ENCODE measurements at regions not wholly inside any gene's neighbourhood (a gene's known extent, or its start where the extent isn't known, plus 50 kb on each side); places are given as distances from the start of the nearest gene placed in this dataset.

DNA sequence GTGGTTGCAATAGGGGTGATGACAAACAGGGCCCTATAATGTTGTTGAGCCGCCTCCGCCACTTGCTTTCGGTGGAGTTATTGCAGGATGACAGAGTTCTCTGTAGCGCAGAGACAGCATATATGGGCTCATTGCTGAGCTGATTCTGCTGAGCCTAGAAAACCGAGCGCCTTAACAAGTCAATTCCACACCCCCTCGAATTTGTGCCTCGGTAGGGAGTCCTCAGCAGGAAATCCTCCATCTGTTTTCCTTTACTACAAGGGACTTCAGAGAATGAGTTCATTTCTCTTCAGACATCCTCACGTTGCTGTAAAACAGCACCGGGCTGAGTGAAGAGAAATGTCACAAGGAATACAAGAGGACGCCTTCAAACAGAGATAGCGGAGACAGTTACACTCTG, 90.7 kb upstream of the KIAA1217 start:
- TF ChIP-seq, protein P1, sequence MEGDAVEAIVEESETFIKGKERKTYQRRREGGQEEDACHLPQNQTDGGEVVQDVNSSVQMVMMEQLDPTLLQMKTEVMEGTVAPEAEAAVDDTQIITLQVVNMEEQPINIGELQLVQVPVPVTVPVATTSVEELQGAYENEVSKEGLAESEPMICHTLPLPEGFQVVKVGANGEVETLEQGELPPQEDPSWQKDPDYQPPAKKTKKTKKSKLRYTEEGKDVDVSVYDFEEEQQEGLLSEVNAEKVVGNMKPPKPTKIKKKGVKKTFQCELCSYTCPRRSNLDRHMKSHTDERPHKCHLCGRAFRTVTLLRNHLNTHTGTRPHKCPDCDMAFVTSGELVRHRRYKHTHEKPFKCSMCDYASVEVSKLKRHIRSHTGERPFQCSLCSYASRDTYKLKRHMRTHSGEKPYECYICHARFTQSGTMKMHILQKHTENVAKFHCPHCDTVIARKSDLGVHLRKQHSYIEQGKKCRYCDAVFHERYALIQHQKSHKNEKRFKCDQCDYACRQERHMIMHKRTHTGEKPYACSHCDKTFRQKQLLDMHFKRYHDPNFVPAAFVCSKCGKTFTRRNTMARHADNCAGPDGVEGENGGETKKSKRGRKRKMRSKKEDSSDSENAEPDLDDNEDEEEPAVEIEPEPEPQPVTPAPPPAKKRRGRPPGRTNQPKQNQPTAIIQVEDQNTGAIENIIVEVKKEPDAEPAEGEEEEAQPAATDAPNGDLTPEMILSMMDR (IDR thresholded peaks at IDR 0.05) = no peak
- TF ChIP-seq POLR2A (IDR thresholded peaks at IDR 0.05) = peak in 1 of 2 donors; percentile 15
